NT2/D1 (cell line): ENCODE measurements at regions not wholly inside any gene's neighbourhood (a gene's known extent, or its start where the extent isn't known, plus 50 kb on each side); places are given as distances from the start of the nearest gene placed in this dataset.

Experiments
- SUZ12 ChIP-seq: IDR thresholded peaks from 2 replicates; pipeline ENCODE4 v1.6.1; 2011; ENCODE audit not compliant: insufficient read length, insufficient read depth; ENCODE audit errors: extremely low read depth
- ZNF274 ChIP-seq: IDR thresholded peaks from 2 replicates; pipeline ENCODE4 v1.6.1; 2011; ENCODE audit warnings: mild to moderate bottlenecking, low read depth, low read length

GRCh38 chrX:10685923-10686595 is 65.7 kb upstream of the MID1 start:
- TF ChIP-seq SUZ12, result no peak
- no peak for TF ChIP-seq ZNF274
